ENCODE measurements at regions not wholly inside any gene's neighbourhood (a gene's known extent, or its start where the extent isn't known, plus 50 kb on each side); places are given as distances from the start of the nearest gene placed in this dataset.

DNA sequence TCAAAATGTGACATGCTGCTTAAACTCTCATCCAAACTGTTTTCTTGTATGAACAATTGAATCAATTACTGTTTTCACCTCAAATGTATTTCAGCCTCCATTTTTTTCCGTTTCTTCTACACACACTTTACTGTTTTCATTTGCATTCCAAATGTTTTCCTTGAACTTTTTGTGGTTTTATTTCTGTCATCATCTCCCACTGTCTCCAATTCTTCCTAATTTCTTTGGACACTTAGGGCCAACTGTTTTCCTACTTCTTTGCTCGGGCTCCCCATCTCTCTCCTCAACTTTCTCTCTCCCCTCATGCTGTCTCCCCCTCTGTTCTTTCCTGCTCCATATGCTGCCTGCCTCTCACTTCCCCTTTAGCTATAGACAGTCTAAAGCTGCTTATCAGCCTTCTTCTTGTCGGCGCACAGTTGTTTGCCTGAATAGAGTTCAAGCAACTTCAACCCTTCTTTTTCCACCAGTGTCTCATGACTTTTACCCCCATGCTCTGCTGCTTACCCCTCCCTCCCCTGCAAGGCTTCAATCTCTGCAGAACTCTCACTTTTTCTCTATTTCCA, 443.4 kb downstream of the DTWD2 start:
- Histone ChIP-seq H3K79me2 (replicated peaks; ENCODE audit: insufficient read depth, low read length) (no peaks in the 10 kb centered on the region), H3K27ac (ENCODE audit: low read length) (no peak overlapping the region), H3K4me3 (ENCODE audit: low read length) (no peak overlapping the region), H3K36me3 (ENCODE audit: insufficient read depth, low read length) (no peaks in the 10 kb centered on the region), H3K9ac (ENCODE audit: low read length) (no peak overlapping the region), H3K9me3 (ENCODE audit: low read length) (no peaks in the 10 kb centered on the region), H3K9me2 (ENCODE audit: insufficient read depth, low read length) (no peaks in the 10 kb centered on the region), H2AFZ (ENCODE audit: low read depth, low read length) (no peak overlapping the region), H3K4me2 (ENCODE audit: low read length) (no peak overlapping the region), H4K20me1 (ENCODE audit: insufficient read depth) (no peaks in the 10 kb centered on the region), H3K27me3 (ENCODE audit: insufficient read depth, low read depth, low read length) (no peaks in the 10 kb centered on the region), H3F3A (ENCODE audit: insufficient read depth, low read length, poor library complexity, severe bottlenecking) (no peaks in the 10 kb centered on the region)
- TF ChIP-seq MXI1 (conservative IDR thresholded peaks at IDR 0.05; ENCODE audit: poor library complexity, severe bottlenecking), result no peak
- TF ChIP-seq, protein P1, sequence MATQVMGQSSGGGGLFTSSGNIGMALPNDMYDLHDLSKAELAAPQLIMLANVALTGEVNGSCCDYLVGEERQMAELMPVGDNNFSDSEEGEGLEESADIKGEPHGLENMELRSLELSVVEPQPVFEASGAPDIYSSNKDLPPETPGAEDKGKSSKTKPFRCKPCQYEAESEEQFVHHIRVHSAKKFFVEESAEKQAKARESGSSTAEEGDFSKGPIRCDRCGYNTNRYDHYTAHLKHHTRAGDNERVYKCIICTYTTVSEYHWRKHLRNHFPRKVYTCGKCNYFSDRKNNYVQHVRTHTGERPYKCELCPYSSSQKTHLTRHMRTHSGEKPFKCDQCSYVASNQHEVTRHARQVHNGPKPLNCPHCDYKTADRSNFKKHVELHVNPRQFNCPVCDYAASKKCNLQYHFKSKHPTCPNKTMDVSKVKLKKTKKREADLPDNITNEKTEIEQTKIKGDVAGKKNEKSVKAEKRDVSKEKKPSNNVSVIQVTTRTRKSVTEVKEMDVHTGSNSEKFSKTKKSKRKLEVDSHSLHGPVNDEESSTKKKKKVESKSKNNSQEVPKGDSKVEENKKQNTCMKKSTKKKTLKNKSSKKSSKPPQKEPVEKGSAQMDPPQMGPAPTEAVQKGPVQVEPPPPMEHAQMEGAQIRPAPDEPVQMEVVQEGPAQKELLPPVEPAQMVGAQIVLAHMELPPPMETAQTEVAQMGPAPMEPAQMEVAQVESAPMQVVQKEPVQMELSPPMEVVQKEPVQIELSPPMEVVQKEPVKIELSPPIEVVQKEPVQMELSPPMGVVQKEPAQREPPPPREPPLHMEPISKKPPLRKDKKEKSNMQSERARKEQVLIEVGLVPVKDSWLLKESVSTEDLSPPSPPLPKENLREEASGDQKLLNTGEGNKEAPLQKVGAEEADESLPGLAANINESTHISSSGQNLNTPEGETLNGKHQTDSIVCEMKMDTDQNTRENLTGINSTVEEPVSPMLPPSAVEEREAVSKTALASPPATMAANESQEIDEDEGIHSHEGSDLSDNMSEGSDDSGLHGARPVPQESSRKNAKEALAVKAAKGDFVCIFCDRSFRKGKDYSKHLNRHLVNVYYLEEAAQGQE (IDR thresholded peaks at IDR 0.05; ENCODE audit: borderline replicate concordance), result no peak
- no peak for TF ChIP-seq POLR2AphosphoS5 (IDR thresholded peaks at IDR 0.05)
- TF ChIP-seq SMC3 (conservative IDR thresholded peaks at IDR 0.05; ENCODE audit: poor library complexity), result no peak
- no peak for TF ChIP-seq EZH2 (IDR thresholded peaks at IDR 0.05; ENCODE audit: borderline replicate concordance, insufficient read depth, low read length, poor library complexity, severe bottlenecking)
- TF ChIP-seq RAD21 (conservative IDR thresholded peaks at IDR 0.05), result no peak
- TF ChIP-seq, protein P2, sequence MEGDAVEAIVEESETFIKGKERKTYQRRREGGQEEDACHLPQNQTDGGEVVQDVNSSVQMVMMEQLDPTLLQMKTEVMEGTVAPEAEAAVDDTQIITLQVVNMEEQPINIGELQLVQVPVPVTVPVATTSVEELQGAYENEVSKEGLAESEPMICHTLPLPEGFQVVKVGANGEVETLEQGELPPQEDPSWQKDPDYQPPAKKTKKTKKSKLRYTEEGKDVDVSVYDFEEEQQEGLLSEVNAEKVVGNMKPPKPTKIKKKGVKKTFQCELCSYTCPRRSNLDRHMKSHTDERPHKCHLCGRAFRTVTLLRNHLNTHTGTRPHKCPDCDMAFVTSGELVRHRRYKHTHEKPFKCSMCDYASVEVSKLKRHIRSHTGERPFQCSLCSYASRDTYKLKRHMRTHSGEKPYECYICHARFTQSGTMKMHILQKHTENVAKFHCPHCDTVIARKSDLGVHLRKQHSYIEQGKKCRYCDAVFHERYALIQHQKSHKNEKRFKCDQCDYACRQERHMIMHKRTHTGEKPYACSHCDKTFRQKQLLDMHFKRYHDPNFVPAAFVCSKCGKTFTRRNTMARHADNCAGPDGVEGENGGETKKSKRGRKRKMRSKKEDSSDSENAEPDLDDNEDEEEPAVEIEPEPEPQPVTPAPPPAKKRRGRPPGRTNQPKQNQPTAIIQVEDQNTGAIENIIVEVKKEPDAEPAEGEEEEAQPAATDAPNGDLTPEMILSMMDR (IDR thresholded peaks at IDR 0.05; ENCODE audit: poor library complexity, severe bottlenecking), result no peak
- TF ChIP-seq TAF1 (IDR thresholded peaks at IDR 0.05; ENCODE audit: low read depth), result no peak
- no peak for TF ChIP-seq EP300 (conservative IDR thresholded peaks at IDR 0.05; ENCODE audit: poor library complexity, severe bottlenecking)

DNA sequence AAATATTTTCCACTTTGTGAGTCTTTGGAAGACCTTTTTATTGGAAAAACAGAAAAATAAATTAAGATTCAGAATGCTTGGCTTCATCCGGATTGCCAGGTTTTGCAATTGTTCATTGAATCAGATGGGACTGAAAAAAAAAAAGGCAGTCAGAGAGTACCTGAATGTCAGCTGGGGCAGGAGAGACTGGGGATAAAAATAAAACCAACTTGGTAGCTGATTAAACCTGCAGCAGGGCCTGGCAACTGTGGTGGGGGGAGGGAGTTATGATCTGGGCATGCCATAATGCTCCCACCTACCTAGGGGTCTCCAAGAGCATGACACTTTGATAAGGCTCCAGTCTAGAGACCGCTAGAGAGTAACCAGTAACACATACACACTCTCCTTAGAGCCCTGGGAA, 454.4 kb downstream of the DTWD2 start:
- Histone ChIP-seq H3K4me2 (ENCODE audit: low read length) (no peak overlapping the region), H4K20me1 (ENCODE audit: insufficient read depth) (no peaks in the 10 kb centered on the region), H3F3A (ENCODE audit: insufficient read depth, low read length, poor library complexity, severe bottlenecking) (no peaks in the 10 kb centered on the region), H2AFZ (ENCODE audit: low read depth, low read length) (no peak overlapping the region), H3K4me3 (ENCODE audit: low read length) (no peak overlapping the region), H3K9me3 (ENCODE audit: low read length) (no peaks in the 10 kb centered on the region), H3K9ac (ENCODE audit: low read length) (no peak overlapping the region), H3K36me3 (ENCODE audit: insufficient read depth, low read length) (no peaks in the 10 kb centered on the region), H3K79me2 (replicated peaks; ENCODE audit: insufficient read depth, low read length) (no peaks in the 10 kb centered on the region), H3K27ac (ENCODE audit: low read length) (no peak overlapping the region), H3K27me3 (ENCODE audit: insufficient read depth, low read depth, low read length) (no peaks in the 10 kb centered on the region), H3K9me2 (ENCODE audit: insufficient read depth, low read length) (no peaks in the 10 kb centered on the region)
- TF ChIP-seq SMC3 (conservative IDR thresholded peaks at IDR 0.05; ENCODE audit: poor library complexity) (no peak), RAD21 (conservative IDR thresholded peaks at IDR 0.05) (no peak), EZH2 (IDR thresholded peaks at IDR 0.05; ENCODE audit: borderline replicate concordance, insufficient read depth, low read length, poor library complexity, severe bottlenecking) (no peak), POLR2AphosphoS5 (IDR thresholded peaks at IDR 0.05) (no peak), EP300 (conservative IDR thresholded peaks at IDR 0.05; ENCODE audit: poor library complexity, severe bottlenecking) (no peak), TAF1 (IDR thresholded peaks at IDR 0.05; ENCODE audit: low read depth) (no peak), MXI1 (conservative IDR thresholded peaks at IDR 0.05; ENCODE audit: poor library complexity, severe bottlenecking) (no peak)
- TF ChIP-seq, protein P2 (IDR thresholded peaks at IDR 0.05; ENCODE audit: poor library complexity, severe bottlenecking), result no peak
- TF ChIP-seq, protein P1 (IDR thresholded peaks at IDR 0.05; ENCODE audit: borderline replicate concordance), result no peak
